Occipital lobe (tissue), 1 donor: ENCODE measurements at regions not wholly inside any gene's neighbourhood (a gene's known extent, or its start where the extent isn't known, plus 50 kb on each side); places are given as distances from the start of the nearest gene placed in this dataset.

Experiments
- DNase-seq: peaks from one replicate; lab custom pipeline; 2025; lab: John Stamatoyannopoulos, UW

DNA sequence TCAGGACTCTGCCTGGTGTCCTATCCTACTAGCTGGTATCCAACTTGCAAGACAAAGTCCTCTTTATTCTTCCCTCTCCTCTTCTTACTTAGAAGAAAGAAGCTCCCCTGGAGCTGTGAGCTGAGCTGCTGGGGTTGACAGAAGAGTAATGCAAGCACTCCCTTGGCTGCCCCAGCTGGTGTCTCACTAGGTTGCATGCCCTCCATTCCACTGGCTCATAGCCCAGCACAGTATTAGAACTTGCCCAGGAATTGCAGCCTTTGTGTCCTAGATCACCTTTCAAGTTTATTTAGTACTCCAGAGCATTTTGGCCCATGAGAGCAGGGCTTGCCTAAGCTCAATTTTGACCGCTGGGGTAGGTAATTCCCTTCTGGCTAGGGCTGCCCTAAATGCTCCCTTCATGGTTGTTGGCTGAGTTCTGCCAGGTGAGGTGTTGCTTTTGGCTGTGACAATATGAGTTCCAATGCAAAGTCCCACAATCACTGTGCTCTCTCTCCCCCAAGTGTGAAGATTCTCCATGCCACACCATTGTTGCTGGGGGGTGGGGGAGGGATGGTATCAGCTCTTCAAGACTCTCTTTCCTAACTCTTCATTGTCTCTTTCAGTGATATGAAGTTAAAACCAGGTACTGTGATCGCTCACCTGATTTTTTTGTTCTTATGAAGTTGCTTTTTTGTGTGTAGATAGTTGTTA, 317.4 kb upstream of the DDHD1 start:
- DNase-seq, result no peak

GRCh38 chr14:53468876-53469275, 315.8 kb upstream of the DDHD1 start:
- DNase-seq, result no peak

DNA sequence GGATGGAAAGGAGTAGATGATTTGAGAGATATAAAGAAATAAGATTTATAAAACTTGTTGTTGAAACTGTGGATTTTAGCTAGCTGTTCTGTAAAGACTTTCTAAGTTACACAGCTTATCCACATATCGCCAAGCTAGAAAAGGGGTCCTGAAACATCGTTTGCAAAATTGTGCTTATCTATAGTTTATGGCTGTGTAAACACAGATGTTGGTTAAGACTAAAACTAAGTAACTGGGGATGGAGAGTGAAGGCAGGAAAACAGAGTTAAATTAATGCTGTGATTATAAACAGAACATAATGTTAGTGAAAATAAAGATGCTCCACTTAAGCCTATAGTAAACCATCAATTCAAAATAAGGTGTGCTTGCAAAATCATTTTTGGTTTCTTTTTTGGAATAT, 311.3 kb upstream of the DDHD1 start:
- DNase-seq, result no peak

DNA sequence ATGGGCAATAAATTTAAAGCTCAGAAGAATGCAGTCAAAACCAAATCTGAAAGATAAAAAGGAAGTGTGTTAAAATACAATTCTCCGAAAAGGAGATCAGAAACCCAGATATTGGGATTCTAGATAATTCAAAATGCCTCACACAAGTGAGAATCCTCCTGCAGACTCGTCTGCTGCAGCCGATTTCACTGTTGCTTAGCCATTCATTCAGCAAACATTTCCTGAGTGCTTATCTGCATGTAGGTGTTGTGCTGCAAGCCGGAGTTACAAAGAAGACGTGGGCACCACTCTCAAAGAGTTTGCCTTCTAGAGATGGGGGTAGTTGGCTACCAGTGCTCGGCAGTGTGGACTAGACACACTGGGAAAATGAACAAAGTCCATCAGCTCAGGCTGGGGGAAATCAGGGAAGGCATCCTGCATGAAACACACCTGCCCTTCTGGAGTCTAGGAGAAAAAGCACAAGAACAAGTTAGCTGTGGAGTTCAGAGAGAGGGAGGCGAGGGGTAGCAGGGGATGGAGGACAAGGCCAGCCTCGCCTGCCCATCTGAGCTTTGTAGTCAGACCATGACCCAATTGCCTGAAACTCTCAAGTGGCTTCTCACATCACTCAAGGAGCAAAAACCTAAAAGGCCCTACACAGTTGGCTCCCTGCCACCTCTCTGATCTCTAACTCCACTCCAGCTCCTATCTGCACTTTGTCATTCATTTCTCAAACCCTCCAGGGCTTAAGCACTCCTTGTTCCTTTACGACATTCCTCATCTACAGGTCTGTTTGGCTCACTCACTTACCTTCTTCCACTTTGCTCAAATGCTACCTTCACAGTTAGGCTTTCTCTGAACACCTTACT, 310.0 kb upstream of the DDHD1 start:
- no peak for DNase-seq

GRCh38 chr14:53461858-53462257, 308.7 kb upstream of the DDHD1 start:
- DNase-seq, result no peak

DNA sequence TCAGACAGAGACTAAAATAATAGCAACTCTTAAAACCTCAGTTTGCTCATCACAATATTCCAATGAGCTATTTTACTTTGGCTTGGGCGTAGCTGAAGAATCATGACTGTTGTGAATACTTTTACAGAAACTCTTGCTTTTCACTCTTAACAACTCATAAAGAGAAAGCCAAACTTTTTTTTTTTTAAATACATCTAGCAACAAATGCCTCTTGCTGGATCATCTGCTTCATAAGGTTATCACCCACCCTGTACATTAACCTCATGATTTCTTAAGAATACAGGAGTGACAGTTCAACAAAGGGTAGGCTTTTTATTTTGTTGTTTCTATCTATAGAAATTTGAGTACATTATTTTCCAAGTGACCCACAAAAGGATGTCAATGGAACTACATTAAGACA, 307.4 kb upstream of the DDHD1 start:
- DNase-seq, result no peak

GRCh38 chr14:53458368-53458814, 305.3 kb upstream of the DDHD1 start:
- no peak for DNase-seq

DNA sequence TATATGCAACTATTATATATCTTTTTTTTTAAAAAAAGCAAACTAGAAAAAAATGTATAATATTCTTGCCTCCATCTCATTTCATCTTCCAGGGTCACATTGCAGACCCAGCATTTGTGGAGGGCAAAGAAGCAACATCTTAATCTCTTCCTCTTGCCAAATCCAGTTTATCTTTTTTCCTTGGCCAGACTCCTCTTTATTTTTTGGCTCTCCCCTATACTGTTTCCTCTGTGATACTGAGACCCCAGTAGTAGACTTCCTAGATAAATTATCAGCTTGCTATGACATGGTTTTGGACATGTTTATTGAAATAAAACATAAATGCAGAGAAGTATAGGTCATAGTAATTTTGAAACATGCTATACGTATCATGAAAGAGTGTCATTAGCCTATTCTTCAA, 303.8 kb upstream of the DDHD1 start:
- no peak for DNase-seq

- no peak for DNase-seq
Measured at GRCh38 chr14:53452005-53452673, 299.0 kb upstream of the DDHD1 start.

- no peak for DNase-seq
Measured at GRCh38 chr14:53450871-53451270, 297.7 kb upstream of the DDHD1 start.

GRCh38 chr14:53448682-53449081, 295.6 kb upstream of the DDHD1 start:
- no peak for DNase-seq

GRCh38 chr14:53444677-53445312, 291.7 kb upstream of the DDHD1 start:
- DNase-seq, result no peak

DNA sequence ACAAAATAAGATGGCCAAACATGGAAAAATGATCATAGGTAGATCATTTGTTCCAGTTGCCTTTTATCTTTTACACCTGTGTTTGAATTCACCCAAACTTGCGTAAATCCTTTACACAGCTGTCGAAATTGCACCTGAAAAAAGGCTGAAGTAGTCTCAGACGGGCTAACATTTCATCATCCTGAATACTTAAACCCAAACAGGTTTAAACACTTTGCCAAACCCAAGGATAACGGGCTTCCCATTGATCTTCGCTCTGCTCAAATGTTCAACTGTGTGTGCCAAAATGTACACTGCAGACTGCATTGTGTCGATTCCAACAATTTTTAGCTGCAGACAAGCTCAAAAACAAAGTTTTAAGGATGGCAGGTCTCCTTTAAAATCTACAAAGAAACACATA, 288.7 kb upstream of the DDHD1 start:
- DNase-seq, result no peak

DNA sequence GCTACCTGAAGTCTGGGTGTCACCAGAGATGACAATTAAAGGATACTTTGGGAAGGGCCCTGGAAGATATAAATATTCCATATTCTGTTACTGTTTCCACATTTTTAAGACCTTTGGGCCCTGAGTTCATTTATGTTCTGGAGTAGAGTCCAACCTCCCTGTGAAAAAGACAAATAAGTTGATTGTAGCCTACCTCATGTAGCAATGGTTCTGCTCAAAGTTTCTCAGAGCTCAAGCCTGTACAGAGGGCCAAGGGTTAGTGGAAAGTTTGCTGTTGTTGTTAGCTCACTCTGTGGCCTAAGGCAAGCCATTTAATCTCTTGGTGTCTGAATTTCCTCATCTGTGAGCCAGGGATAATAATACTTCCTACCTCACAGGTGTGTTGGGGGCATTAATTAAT, 284.7 kb upstream of the DDHD1 start:
- DNase-seq, result no peak

DNA sequence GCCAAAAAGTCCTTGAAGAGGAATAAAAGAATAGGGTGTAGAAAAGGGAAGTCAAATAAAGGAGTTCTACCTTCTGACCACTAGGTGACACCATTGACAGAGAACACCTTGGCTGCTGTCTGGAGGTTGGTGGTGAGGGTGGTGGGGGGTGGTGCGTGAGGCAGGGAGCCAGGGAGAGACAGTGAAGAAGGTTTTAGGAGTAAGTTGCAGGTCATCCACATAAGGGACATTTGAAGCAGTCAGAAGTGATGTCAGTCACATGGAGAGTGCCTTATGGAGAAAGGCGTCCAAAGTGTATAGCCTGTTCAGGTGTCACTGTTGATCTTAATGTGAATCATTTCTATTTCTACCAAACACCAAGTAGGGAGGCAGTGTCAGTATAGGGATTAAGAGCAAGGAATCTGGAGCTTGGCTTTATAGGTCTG, 279.3 kb upstream of the DDHD1 start:
- DNase-seq, result no peak

DNA sequence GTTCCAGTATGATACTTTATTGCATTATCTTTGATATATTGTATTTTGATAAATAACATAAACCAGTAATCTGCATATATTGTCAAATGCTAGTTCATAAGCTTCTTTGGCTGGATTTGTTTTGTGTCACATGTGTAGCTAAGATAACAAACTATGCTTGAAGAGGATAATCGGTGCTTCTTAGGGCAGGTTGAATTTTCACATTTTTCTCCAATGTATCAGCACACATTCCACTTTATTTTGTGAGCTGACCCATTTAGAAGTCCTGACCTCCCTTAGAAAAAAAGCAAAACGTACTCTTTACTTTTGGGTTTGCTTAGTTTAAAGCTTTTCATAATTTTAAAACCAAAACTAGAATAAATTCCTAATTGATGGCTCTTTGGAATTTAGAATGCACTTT, 277.7 kb upstream of the DDHD1 start:
- no peak for DNase-seq

DNA sequence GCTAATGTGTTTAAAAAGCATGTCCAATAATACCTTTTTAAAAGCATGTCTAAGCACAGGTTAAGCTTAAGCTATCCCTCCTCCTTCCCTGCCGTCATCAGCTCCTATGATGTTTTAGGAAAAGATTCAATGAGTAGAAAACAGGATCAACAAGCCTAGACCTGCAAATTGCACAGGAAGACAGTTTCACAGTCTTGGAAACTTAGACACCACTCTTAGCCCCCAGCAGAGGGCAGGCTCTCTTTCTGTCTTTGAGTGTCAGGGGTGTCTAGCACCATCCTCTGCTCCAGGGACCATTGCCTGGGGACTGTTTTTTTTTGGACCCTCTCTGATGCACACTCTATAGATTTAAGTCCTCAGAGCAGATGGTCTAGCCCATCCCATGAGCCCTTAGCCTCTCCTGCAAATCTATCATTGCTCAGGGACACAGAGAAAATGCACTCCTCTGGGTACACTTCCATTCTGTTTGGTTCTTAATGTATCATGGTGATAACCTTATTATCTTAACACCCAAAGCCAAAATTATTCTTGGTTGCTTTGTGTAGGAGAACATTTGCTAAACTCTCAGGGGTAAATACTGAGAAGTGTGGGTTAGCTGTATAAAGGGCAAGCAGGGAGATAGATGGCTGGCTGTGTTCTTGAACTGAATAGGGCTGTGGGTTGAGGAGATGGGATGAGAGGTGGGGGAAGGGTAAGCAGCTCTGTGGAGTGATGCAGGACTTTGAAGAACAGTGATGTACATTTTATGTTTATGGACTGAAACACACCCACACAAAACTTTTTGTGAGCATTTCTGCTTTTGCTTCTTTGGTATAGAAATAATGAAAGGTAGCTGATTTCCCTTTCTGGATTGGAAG, 259.9 kb upstream of the DDHD1 start:
- no peak for DNase-seq

GRCh38 chr14:53411125-53411524, 258.0 kb upstream of the DDHD1 start:
- DNase-seq, result no peak

GRCh38 chr14:53409969-53410368, 256.8 kb upstream of the DDHD1 start:
- no peak for DNase-seq

DNA sequence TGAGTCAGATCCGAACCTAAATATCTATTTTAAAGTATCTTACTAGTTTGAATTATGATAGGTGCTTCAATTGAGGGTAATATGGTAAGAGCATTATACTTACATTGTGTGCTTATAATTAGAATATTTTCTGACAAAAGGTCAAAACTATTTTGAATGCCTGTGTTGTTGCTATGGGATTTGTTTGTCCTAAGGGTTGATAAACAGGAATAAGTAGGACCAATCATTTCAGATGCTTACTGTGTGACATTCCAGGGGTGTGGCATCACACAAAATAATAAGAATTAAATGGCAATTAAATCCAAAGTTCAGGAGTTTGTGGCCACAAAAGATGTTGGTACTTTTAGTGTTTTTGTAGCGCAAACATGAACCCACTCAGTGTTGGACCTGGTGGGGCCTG, 256.2 kb upstream of the DDHD1 start:
- DNase-seq, result no peak
